ENCODE measurements at regions not wholly inside any gene's neighbourhood (a gene's known extent, or its start where the extent isn't known, plus 50 kb on each side); places are given as distances from the start of the nearest gene placed in this dataset.

DNA sequence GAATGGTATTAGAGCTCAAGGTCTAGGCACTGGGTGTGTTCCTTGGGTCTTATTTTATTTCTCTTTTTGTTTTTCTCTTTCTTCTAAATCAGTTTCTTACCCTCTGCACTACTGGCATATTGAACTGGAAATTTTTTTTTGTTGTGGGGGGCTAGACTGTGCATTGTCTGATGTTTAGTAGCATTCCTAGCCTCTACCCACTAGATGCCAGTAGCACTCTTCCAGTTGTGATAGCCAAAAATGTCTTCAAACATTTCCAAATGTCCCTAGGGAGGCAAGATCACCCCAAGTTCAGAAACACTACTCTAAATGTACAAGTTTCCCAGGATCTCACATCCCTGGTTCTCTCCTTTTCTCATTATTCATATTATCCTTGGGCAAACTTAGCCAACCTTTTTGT is 69.8 kb upstream of the AMOT start:
- DNase-seq (ENCODE audit: low spot score), result no peak

DNA sequence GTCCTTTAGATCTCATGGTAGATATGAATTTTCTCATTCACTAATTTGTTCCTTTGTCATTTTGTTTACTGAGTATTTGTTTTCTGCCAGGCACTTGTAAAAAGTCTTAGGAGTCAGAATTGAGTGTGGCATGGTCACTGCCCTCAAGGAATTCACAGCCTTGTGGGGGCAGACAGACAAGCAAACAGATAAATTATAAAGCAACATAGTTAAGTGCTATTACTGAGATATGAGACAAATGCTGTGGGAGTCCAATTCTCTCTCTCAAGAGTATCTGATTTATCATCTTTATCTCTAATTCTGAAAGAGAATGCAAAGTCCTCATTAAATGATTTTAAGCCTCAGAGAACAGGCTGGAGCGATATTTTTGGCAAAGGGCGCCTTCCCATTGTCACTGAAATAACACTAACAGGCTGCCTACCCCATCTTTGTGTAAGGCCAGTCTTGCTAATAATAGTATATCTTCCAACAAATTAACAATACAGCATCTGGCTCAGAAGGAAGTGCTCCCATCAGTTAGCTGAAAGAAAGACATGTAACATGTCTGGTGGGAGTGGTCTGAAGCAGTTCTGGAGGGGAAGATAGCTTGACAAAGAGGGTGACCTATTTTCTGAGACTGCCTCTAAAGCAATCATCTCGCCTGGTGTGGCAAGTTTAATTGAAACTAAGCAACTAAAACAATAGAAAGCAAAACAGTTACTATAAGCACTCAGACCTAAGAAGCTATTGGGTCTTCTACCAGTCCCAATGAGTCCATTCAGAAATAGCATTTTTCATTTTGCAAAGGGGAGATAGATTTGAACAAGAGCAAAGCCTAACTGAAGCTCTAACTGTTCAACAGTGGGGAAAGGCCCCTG is 61.5 kb upstream of the AMOT start:
- DNase-seq (ENCODE audit: low spot score), result no peak

DNA sequence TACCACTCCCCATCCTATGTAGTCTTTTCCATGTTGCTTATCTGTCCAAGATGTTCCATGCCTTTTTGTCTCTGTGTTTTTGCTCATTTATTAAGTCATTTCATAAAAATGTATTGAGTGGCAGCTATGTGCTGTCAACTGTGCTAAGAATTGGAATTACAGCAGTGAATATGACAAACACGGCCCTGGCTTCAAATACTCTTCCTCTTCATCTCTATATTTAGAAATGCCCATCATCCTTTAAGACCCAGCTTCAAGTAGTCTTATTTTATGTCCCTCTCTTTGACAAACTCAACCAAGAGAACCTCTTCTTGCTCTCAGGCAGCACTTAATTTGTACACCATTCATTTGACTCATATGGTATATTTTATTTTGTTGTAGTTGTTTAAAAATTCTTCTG is 55.4 kb upstream of the AMOT start:
- no peak for DNase-seq (ENCODE audit: low spot score)

Data from GM03348 (cell line).